Hepatocyte (in vitro differentiated cells): ENCODE measurements at regions not wholly inside any gene's neighbourhood (a gene's known extent, or its start where the extent isn't known, plus 50 kb on each side); places are given as distances from the start of the nearest gene placed in this dataset.

Source experiments
- DNase-seq: peaks from one replicate; pipeline ENCODE4 v3.0.0-alpha.2; 2016; ENCODE audit warnings: low spot score
- H2AFZ ChIP-seq: fragments of 200-600 bp; sonication (generic); 2 replicates; pipeline ENCODE4 v1.6.0; 2016; ENCODE audit warnings: antibody characterized with exemption, mild to moderate bottlenecking
- H3K27ac ChIP-seq: fragments of 200-600 bp; sonication (generic); 2 replicates; pipeline ENCODE4 v1.5.1; 2016; ENCODE audit warnings: mild to moderate bottlenecking
- H3K27me3 ChIP-seq: fragments of 200-600 bp; sonication (generic); 2 replicates; pipeline ENCODE4 v1.6.1; 2016
- H3K36me3 ChIP-seq: fragments of 200-600 bp; sonication (generic); replicated peaks from 2 replicates; pipeline ENCODE4 v1.5.1; 2016; ENCODE audit warnings: low read depth; ENCODE audit not compliant: insufficient read depth
- H3K4me1 ChIP-seq: fragments of 200-600 bp; sonication (generic); 2 replicates; pipeline ENCODE4 v1.5.1; 2016; ENCODE audit warnings: mild to moderate bottlenecking, moderate library complexity; ENCODE audit not compliant: insufficient read depth
- H3K4me2 ChIP-seq: fragments of 200-600 bp; sonication (generic); 2 replicates; pipeline ENCODE4 v1.6.0; 2016
- H3K4me3 ChIP-seq: fragments of 200-600 bp; sonication (generic); 2 replicates; pipeline ENCODE4 v1.5.1; 2016; ENCODE audit warnings: mild to moderate bottlenecking
- H3K79me2 ChIP-seq: fragments of 200-600 bp; sonication (generic); 2 replicates; pipeline ENCODE4 v1.6.0; 2017; ENCODE audit warnings: mild to moderate bottlenecking
- H3K9me2 ChIP-seq: fragments of 200-600 bp; sonication (generic); replicated peaks from 2 replicates; pipeline ENCODE4 v1.6.0; 2017; ENCODE audit warnings: mild to moderate bottlenecking; ENCODE audit not compliant: insufficient read depth
- H3K9me3 ChIP-seq: fragments of 200-600 bp; sonication (generic); 2 replicates; pipeline ENCODE4 v1.5.1; 2016; ENCODE audit warnings: low read depth, mild to moderate bottlenecking
- H4K20me1 ChIP-seq: fragments of 200-600 bp; sonication (generic); 2 replicates; pipeline ENCODE4 v1.6.0; 2016; ENCODE audit warnings: mild to moderate bottlenecking; ENCODE audit not compliant: insufficient read depth, poor library complexity, severe bottlenecking
- CTCF ChIP-seq: fragments of 200-600 bp; sonication (generic); IDR thresholded peaks from 2 replicates; pipeline ENCODE4 v1.5.1; 2016; ENCODE audit warnings: antibody characterized with exemption, mild to moderate bottlenecking; ENCODE audit not compliant: poor library complexity
- EZH2 ChIP-seq: fragments of 200-600 bp; sonication (generic); IDR thresholded peaks from 2 replicates; pipeline ENCODE4 v1.6.1; 2016; ENCODE audit warnings: antibody characterized with exemption, mild to moderate bottlenecking, borderline replicate concordance
- EZH2phosphoT487 ChIP-seq: fragments of 200-600 bp; sonication (generic); IDR thresholded peaks from one replicate; pipeline ENCODE4 v1.6.1; 2018; ENCODE audit warnings: antibody characterized with exemption, mild to moderate bottlenecking, low read depth, moderate library complexity; ENCODE audit not compliant: unreplicated experiment, severe bottlenecking
- WGBS: methylation state at CpG from one replicate; pipeline ENCODE4 v1.1.6; 2016; ENCODE audit warnings: low lambda C conversion rate; ENCODE audit errors: missing lambda C conversion rate; 5-methylcytosine and 5-hydroxymethylcytosine counted together

DNA sequence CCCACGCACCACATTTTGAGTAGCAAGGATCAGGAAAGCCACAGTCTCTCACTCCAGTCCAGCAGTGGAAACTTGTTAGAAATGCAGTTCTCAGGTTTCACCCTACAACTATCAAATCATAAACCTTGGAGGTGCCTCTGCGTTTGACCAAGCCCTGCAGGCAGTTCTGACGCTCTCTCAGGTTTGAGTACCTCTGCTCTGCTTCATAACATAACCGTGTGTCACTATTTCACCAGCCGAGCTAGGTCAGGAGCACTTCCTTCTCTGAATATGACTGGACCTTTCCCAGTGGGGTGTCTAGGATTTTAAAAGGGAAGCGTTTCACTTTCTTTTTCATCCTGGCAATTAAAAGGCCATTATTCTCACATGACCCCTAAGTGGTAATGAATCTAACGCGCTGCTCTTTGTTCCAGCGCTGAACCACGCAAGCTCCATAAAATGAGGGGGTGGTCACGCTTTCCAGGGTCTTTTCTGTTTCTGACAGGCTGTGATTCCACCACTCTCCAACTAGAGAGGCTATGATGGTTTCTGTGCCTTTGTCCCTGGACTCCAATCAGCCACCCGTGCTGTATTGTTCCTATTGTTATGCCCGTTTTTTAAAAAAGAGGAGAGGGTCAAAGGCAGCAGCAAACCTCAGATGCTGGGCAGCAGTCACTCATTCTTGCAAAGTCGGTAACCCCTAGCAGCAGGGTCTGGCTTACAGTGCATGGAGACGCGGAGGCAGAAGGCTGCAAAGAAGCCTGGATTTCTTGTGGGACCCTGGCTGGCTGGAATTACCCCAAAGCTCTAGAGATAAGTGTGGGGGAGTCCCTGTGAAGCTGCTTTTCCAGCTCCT lies 75.2 kb upstream of the CTNNA2 start:
- H2AFZ ChIP-seq = no peak overlapping the region
- DNase-seq = peak; percentile 21
- H3K4me1 ChIP-seq = no peaks in the 10 kb centered on the region
- whole genome bisulfite sequencing = 61% methylated on average over 16 of the region's 16 CpGs
- no peaks in the 10 kb centered on the region for H3K9me3 ChIP-seq
- no peaks in the 10 kb centered on the region for H4K20me1 ChIP-seq
- no peaks in the 10 kb centered on the region for H3K79me2 ChIP-seq
- H3K9me2 ChIP-seq = no peaks in the 10 kb centered on the region
- no peaks in the 10 kb centered on the region for H3K27me3 ChIP-seq
- H3K27ac ChIP-seq = no peak overlapping the region
- no peaks in the 10 kb centered on the region for H3K36me3 ChIP-seq
- H3K4me3 ChIP-seq = no peak overlapping the region
- no peak overlapping the region for H3K4me2 ChIP-seq
- TF ChIP-seq EZH2phosphoT487 = no peak
- TF ChIP-seq EZH2 = no peak
- TF ChIP-seq CTCF = no peak

DNA sequence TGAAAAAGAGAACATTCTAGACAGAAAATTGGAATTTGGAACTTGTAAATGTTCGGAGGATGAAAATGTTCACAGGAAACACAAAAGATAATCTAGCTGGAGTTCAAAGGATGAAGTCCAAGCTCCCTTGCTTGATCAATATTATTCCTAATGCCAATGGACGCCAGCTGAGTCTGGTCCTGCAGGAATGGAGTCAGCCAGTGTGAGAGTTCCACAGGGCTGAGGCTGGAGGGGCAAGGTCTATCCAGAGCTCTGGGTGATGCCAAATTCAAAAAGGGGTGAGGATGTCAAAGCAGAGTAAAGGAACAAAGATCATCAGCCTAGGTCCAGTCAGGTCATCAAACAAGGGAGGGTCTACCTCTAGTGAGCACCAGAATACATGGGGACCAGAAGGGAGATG lies 78.5 kb upstream of the CTNNA2 start:
- TF ChIP-seq CTCF (no peak), EZH2 (no peak), EZH2phosphoT487 (no peak)
- WGBS = 82% methylated on average over 2 of the region's 2 CpGs
- no peaks in the 10 kb centered on the region for H3K27me3 ChIP-seq

GRCh38 chr2:79432731-79433146 lies 80.1 kb upstream of the CTNNA2 start:
- DNase-seq = no peak
- Histone ChIP-seq H3K4me2 (no peak overlapping the region), H4K20me1 (no peaks in the 10 kb centered on the region), H3K27me3 (no peaks in the 10 kb centered on the region), H3K36me3 (no peaks in the 10 kb centered on the region), H3K9me2 (no peaks in the 10 kb centered on the region), H3K9me3 (no peaks in the 10 kb centered on the region), H2AFZ (no peak overlapping the region), H3K4me3 (no peak overlapping the region), H3K4me1 (no peaks in the 10 kb centered on the region), H3K79me2 (no peaks in the 10 kb centered on the region), H3K27ac (no peak overlapping the region)
- TF ChIP-seq EZH2phosphoT487 (no peak), CTCF (no peak), EZH2 (no peak)
- 51% methylated on average over 3 of the region's 3 CpGs for WGBS

More for the DNA sequence above, 78.5 kb upstream of the CTNNA2 start:
- Histone ChIP-seq H3K79me2 (no peaks in the 10 kb centered on the region), H3K4me3 (no peak overlapping the region), H3K4me2 (no peak overlapping the region), H3K36me3 (no peaks in the 10 kb centered on the region), H4K20me1 (no peaks in the 10 kb centered on the region), H3K9me2 (no peaks in the 10 kb centered on the region), H3K9me3 (no peaks in the 10 kb centered on the region), H2AFZ (no peak overlapping the region), H3K4me1 (no peaks in the 10 kb centered on the region), H3K27ac (no peak overlapping the region)
- DNase-seq = no peak

DNA sequence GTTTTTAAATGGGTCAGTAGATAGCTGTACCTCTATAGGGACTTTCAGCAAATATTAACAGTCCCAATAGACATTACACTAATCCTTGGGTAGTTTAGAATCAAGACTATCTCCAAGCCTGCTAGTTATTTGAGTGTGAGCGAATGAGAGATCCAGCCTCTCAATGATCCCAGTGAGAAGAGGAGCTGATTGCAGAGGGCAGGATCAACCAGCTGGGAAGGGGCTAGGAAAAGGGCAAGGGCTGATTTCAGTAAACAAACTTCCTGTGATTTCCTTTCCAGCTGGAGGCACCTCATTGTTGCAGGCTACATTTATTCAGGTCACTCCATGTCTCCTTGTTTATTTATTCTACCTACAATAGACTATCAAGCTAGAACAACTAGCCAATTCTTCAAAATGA lies 84.1 kb upstream of the CTNNA2 start:
- Histone ChIP-seq H3K9me2 (no peaks in the 10 kb centered on the region), H3K4me1 (no peaks in the 10 kb centered on the region), H3K4me3 (no peak overlapping the region), H2AFZ (no peak overlapping the region), H3K79me2 (no peaks in the 10 kb centered on the region), H3K27me3 (no peaks in the 10 kb centered on the region), H4K20me1 (no peaks in the 10 kb centered on the region), H3K9me3 (no peaks in the 10 kb centered on the region), H3K36me3 (no peaks in the 10 kb centered on the region), H3K27ac (no peak overlapping the region), H3K4me2 (no peak overlapping the region)
- WGBS = 82% methylated on average over 1 of the region's 1 CpG
- no peak for DNase-seq
- no peak for TF ChIP-seq CTCF
